GM12878 (cell line): ENCODE measurements at regions not wholly inside any gene's neighbourhood (a gene's known extent, or its start where the extent isn't known, plus 50 kb on each side); places are given as distances from the start of the nearest gene placed in this dataset.

Experiments used
- ATAC-seq: fragments of 200-7000 bp; cut with Tn5 transposase; 3 replicates; pipeline ENCODE4 v1.9.1; 2020; ENCODE audit warnings: mild to moderate bottlenecking, moderate library complexity
- BruUV-seq: library from RNA; stranded (reverse); fragments of 400-500 nt; replicated peaks from 2 replicates; lab custom pipeline; 2021; lab: Mats Ljungman, UMichigan
- CTCF ChIA-PET: fragments of 300-600 bp; sonication (Branson Sonifier 250); formaldehyde crosslinking; extraction: SDS; loops from one replicate; lab custom pipeline; 2021; ENCODE audit warnings: inconsistent platforms; lab: Yijun Ruan, JAX
- POLR2A ChIA-PET: fragments of 350-600 bp; formaldehyde crosslinking; extraction: SDS; loops from one replicate; lab custom pipeline; 2021; ENCODE audit warnings: inconsistent platforms; lab: Charles Lee
- RAD21 ChIA-PET: fragments of 300-600 bp; sonication (Branson Sonifier 250); formaldehyde crosslinking; loops from one replicate; lab custom pipeline; 2023; ENCODE audit warnings: antibody characterized with exemption; ENCODE audit not compliant: unreplicated experiment; lab: Charles Lee
- SMC1A ChIA-PET: fragments of 300-600 bp; sonication (Branson Sonifier 250); formaldehyde crosslinking; loops from one replicate; lab custom pipeline; 2023; ENCODE audit not compliant: unreplicated experiment, uncharacterized antibody; lab: Charles Lee
- DNase-seq: peaks from one replicate; pipeline ENCODE4 v3.0.0-alpha.2; 2011; ENCODE audit warnings: low read depth, low spot score
- FAIRE-seq: peaks from 3 replicates; lab custom pipeline; 2011; peaks lifted over from hg19 to GRCh38; lab: Jason Lieb, UNC
- H2AFZ ChIP-seq: 2 replicates; pipeline ENCODE4 v1.6.0; 2011; ENCODE audit warnings: low read depth, low read length, control low read depth; ENCODE audit not compliant: control insufficient read depth
- H3K27ac ChIP-seq: 2 replicates; pipeline ENCODE4 v1.5.1; 2011; ENCODE audit warnings: control low read depth; ENCODE audit not compliant: control insufficient read depth, insufficient read depth
- H3K27me3 ChIP-seq, 2 experiments: replicated peaks in 1 of 2; 2 replicates each; pipeline versions ENCODE4 v1.6.0 to v1.6.1; 2011; ENCODE audit warnings: low read length in 1 of 2; ENCODE audit not compliant: control insufficient read depth in 2 of 2, insufficient read depth in 2 of 2
- H3K36me3 ChIP-seq, 2 experiments: 2 replicates each; pipeline ENCODE4 v1.5.1; 2011; ENCODE audit warnings: low read length in 1 of 2; ENCODE audit not compliant: control insufficient read depth in 2 of 2, insufficient read depth in 2 of 2
- H3K4me1 ChIP-seq: 2 replicates; pipeline ENCODE4 v1.6.1; 2011; ENCODE audit warnings: mild to moderate bottlenecking, low read length, moderate library complexity, mixed read lengths; ENCODE audit not compliant: control insufficient read depth, insufficient read depth
- H3K4me2 ChIP-seq: 2 replicates; pipeline ENCODE4 v1.6.0; 2011; ENCODE audit warnings: control low read depth; ENCODE audit not compliant: control insufficient read depth, insufficient read depth
- H3K4me3 ChIP-seq: fragments of 200-600 bp; sonication (generic); 2 replicates; pipeline ENCODE4 v1.5.1; 2016
- H3K79me2 ChIP-seq: 2 replicates; pipeline ENCODE4 v1.6.0; 2011; ENCODE audit warnings: low read length; ENCODE audit not compliant: control insufficient read depth, insufficient read depth
- H3K9ac ChIP-seq: 2 replicates; pipeline ENCODE4 v1.8.0; 2011; ENCODE audit warnings: low read length, control low read depth, mixed read lengths; ENCODE audit not compliant: control insufficient read depth, insufficient read depth
- H3K9me3 ChIP-seq: replicated peaks from 3 replicates; pipeline ENCODE4 v1.5.1; 2011; ENCODE audit warnings: mild to moderate bottlenecking, low read length; ENCODE audit not compliant: control insufficient read depth, insufficient read depth
- H4K20me1 ChIP-seq: 2 replicates; pipeline ENCODE4 v1.6.0; 2011; ENCODE audit not compliant: control insufficient read depth, insufficient read depth
- ASH2L ChIP-seq: fragments of 300-600, 200-600 bp; sonication (generic); IDR thresholded peaks from 2 replicates; pipeline ENCODE4 v1.6.1; 2017; ENCODE audit warnings: low read depth, mild to moderate bottlenecking, borderline replicate concordance
- CHD2 ChIP-seq: IDR thresholded peaks from 2 replicates; pipeline ENCODE4 v1.6.1; 2011; ENCODE audit warnings: low read depth, low read length, improper control_type of control experiment, borderline replicate concordance
- E4F1 ChIP-seq: fragments of 450-650 bp; IDR thresholded peaks from 2 replicates; pipeline ENCODE4 v1.6.1; 2018; ENCODE audit warnings: borderline replicate concordance, mild to moderate bottlenecking; ENCODE audit not compliant: partially characterized antibody
- ELK1 ChIP-seq: IDR thresholded peaks from 2 replicates; pipeline ENCODE4 v1.6.1; 2012; ENCODE audit warnings: low read depth, low read length, improper control_type of control experiment
- FOXK2 ChIP-seq: fragments of 450-650 bp; IDR thresholded peaks from 2 replicates; pipeline ENCODE4 v1.6.1; 2017; ENCODE audit warnings: mild to moderate bottlenecking, moderate library complexity
- MEF2B ChIP-seq: fragments of 450-650 bp; IDR thresholded peaks from 2 replicates; pipeline ENCODE4 v1.6.1; 2018; ENCODE audit warnings: mild to moderate bottlenecking, moderate library complexity; ENCODE audit not compliant: partially characterized antibody, poor library complexity, severe bottlenecking
- NBN ChIP-seq: fragments of 450-650 bp; IDR thresholded peaks from 2 replicates; pipeline ENCODE4 v1.6.1; 2016
- SKIL ChIP-seq: fragments of 450-650 bp; IDR thresholded peaks from 2 replicates; pipeline ENCODE4 v1.6.1; 2017; ENCODE audit warnings: mild to moderate bottlenecking, low read depth, inconsistent platforms; ENCODE audit not compliant: poor library complexity, severe bottlenecking
- SP1 ChIP-seq: IDR thresholded peaks from one replicate; pipeline ENCODE4 v1.6.1; 2011; ENCODE audit warnings: low read depth, low read length
- WRNIP1 ChIP-seq: IDR thresholded peaks from 2 replicates; pipeline ENCODE4 v1.6.1; 2011; ENCODE audit warnings: low read depth, low read length, improper control_type of control experiment, borderline replicate concordance
- ZBED1 ChIP-seq: IDR thresholded peaks from 2 replicates; pipeline ENCODE4 v1.6.1; 2016; ENCODE audit warnings: borderline replicate concordance
- ZNF592 ChIP-seq: fragments of 450-650 bp; IDR thresholded peaks from 2 replicates; pipeline ENCODE4 v1.6.1; 2017; ENCODE audit warnings: mild to moderate bottlenecking, moderate library complexity
- ZNF622 ChIP-seq: fragments of 450-650 bp; IDR thresholded peaks from 2 replicates; pipeline ENCODE4 v1.6.1; 2017; ENCODE audit warnings: mild to moderate bottlenecking, inconsistent platforms
- WGBS: methylation state at CpG from one replicate; pipeline ENCODE4 v1.1.6; 2016; ENCODE audit warnings: low lambda C conversion rate; ENCODE audit not compliant: insufficient replicate concordance, insufficient coverage; ENCODE audit errors: missing lambda C conversion rate; 5-methylcytosine and 5-hydroxymethylcytosine counted together
- in situ Hi-C: fragments of 300-500 bp; cut with MboI; formaldehyde crosslinking; loops from 9 replicates; pipeline ENCODE4 v1.14.3; 2018; ENCODE audit warnings: mixed read lengths
- intact Hi-C: fragments of 100-400 bp; cut with micrococcal nuclease; formaldehyde crosslinking; loops from one replicate; pipeline ENCODE4 v1.14.2; 2022; ENCODE audit not compliant: unreplicated experiment

GRCh38 chr15:87739081-87739480, 517.5 kb downstream of the NTRK3 start:
- no peak for TF ChIP-seq WRNIP1
- no peak for TF ChIP-seq SKIL
- no peak for TF ChIP-seq ZNF622
- no peak for TF ChIP-seq ZNF592
- TF ChIP-seq FOXK2: no peak
- no peak for TF ChIP-seq ELK1
- no peak for TF ChIP-seq CHD2
- TF ChIP-seq ZBED1: no peak
- TF ChIP-seq NBN: no peak
- no peak for TF ChIP-seq ASH2L
- TF ChIP-seq SP1: no peak
- TF ChIP-seq E4F1: no peak
- TF ChIP-seq MEF2B: no peak
- H3K4me3 ChIP-seq: no peak overlapping the region
- H3K27ac ChIP-seq: no peak overlapping the region
- no peak overlapping the region for H2AFZ ChIP-seq
- H3K9ac ChIP-seq: no peak overlapping the region
- no TSS peak for BruUV-seq
- H3K4me2 ChIP-seq: no peak overlapping the region
- ATAC-seq (no peak), FAIRE-seq (no peak), DNase-seq (no peak)
- ChIA-PET SMC1A (no interaction called here), CTCF (no interaction called here), RAD21 (no interaction called here), POLR2A (no interaction called here)
- no peaks in the 10 kb centered on the region for H3K4me1 ChIP-seq
- in situ Hi-C loops (no loop called here), intact Hi-C loops (no loop called here)
- no peaks in the 10 kb centered on the region for H3K79me2 ChIP-seq
- H3K9me3 ChIP-seq: no peaks in the 10 kb centered on the region
- no peaks in the 10 kb centered on the region for H3K27me3 ChIP-seq
- WGBS: 28% methylated on average over 4 of the region's 4 CpGs
- no peaks in the 10 kb centered on the region for H3K36me3 ChIP-seq
- no peaks in the 10 kb centered on the region for H4K20me1 ChIP-seq
